ENCODE measurements at regions not wholly inside any gene's neighbourhood (a gene's known extent, or its start where the extent isn't known, plus 50 kb on each side); places are given as distances from the start of the nearest gene placed in this dataset.

- DNase-seq, result no peak
These were observed 55.3 kb upstream of the POM121L12 start for GRCh38 chr7:52980129-52980528.

GRCh38 chr7:52973126-52973525 lies 62.3 kb upstream of the POM121L12 start:
- DNase-seq, result no peak

- no peak for DNase-seq
These were observed 72.9 kb upstream of the POM121L12 start for GRCh38 chr7:52962402-52963076.

- DNase-seq, result no peak
These were observed 74.3 kb upstream of the POM121L12 start for GRCh38 chr7:52961084-52961483.

- no peak for DNase-seq
These were observed 75.4 kb upstream of the POM121L12 start for GRCh38 chr7:52959878-52960660.

- no peak for DNase-seq
These were observed 76.1 kb upstream of the POM121L12 start for GRCh38 chr7:52959336-52959735.

GRCh38 chr7:52958621-52959140 lies 76.8 kb upstream of the POM121L12 start:
- DNase-seq, result no peak

- no peak for DNase-seq
These were observed 79.0 kb upstream of the POM121L12 start for GRCh38 chr7:52956379-52956915.

GRCh38 chr7:52955522-52955921 lies 79.9 kb upstream of the POM121L12 start:
- no peak for DNase-seq

- no peak for DNase-seq
These were observed 90.5 kb upstream of the POM121L12 start for GRCh38 chr7:52944921-52945320.

GRCh38 chr7:52940481-52940880 lies 95.0 kb upstream of the POM121L12 start:
- DNase-seq, result no peak

- DNase-seq, result no peak
These were observed 96.8 kb upstream of the POM121L12 start for GRCh38 chr7:52938455-52939133.

GRCh38 chr7:52936750-52937149 lies 98.7 kb upstream of the POM121L12 start:
- DNase-seq, result no peak

- no peak for DNase-seq
These were observed 106.8 kb upstream of the POM121L12 start for GRCh38 chr7:52928591-52928990.

- no peak for DNase-seq
These were observed 110.1 kb upstream of the POM121L12 start for GRCh38 chr7:52925332-52925731.

GRCh38 chr7:52920977-52921376 lies 114.5 kb upstream of the POM121L12 start:
- DNase-seq, result no peak

GRCh38 chr7:52917982-52918578 lies 117.4 kb upstream of the POM121L12 start:
- DNase-seq, result no peak

- DNase-seq, result no peak
These were observed 123.6 kb upstream of the POM121L12 start for GRCh38 chr7:52911795-52912194.

GRCh38 chr7:52911326-52911725 lies 124.1 kb upstream of the POM121L12 start:
- no peak for DNase-seq

GRCh38 chr7:52909935-52910334 lies 125.5 kb upstream of the POM121L12 start:
- DNase-seq, result no peak

- DNase-seq, result no peak
These were observed 126.3 kb upstream of the POM121L12 start for GRCh38 chr7:52909131-52909530.

- no peak for DNase-seq
These were observed 137.7 kb upstream of the POM121L12 start for GRCh38 chr7:52897713-52898112.

GRCh38 chr7:52897288-52897687 lies 138.1 kb upstream of the POM121L12 start:
- no peak for DNase-seq

All from NK-92 treated with Interleukin-12 subunit alpha and Interleukin-12 subunit beta, amount 100 ng/mL, for 24 hours (cell line).